Stimulated activated CD8-positive, alpha-beta memory T cell treated with anti-CD3 and anti-CD28 coated beads, Interleukin-15, amount 100 ng/mL, for 4 hours (primary cell): ENCODE measurements at regions not wholly inside any gene's neighbourhood (a gene's known extent, or its start where the extent isn't known, plus 50 kb on each side); places are given as distances from the start of the nearest gene placed in this dataset.

ENCODE experiments used
- DNase-seq, 2 donors: peaks; one replicate each; pipeline ENCODE4 v3.0.0-alpha.2; 2020; ENCODE audit warnings: low read depth in 2 of 2

- DNase-seq: no peak
These were observed 139.6 kb upstream of the GPR26 start for GRCh38 chr10:123526356-123527064.

GRCh38 chr10:123527151-123527550 is 139.0 kb upstream of the GPR26 start:
- DNase-seq: no peak

GRCh38 chr10:123529146-123529760 is 136.9 kb upstream of the GPR26 start:
- no peak for DNase-seq

- DNase-seq: no peak
These were observed 135.8 kb upstream of the GPR26 start for GRCh38 chr10:123530166-123530870.

- DNase-seq: no peak
These were observed 130.8 kb upstream of the GPR26 start for GRCh38 chr10:123535386-123535785.

GRCh38 chr10:123536176-123536845 is 129.8 kb upstream of the GPR26 start:
- DNase-seq: no peak

- DNase-seq: no peak
These were observed 128.8 kb upstream of the GPR26 start for GRCh38 chr10:123537188-123537961.

GRCh38 chr10:123538401-123539320 is 127.5 kb upstream of the GPR26 start:
- DNase-seq: no peak

GRCh38 chr10:123544986-123545385 is 121.2 kb upstream of the GPR26 start:
- DNase-seq: no peak

- DNase-seq: no peak
These were observed 117.4 kb upstream of the GPR26 start for GRCh38 chr10:123548770-123549169.

- no peak for DNase-seq
These were observed 116.2 kb upstream of the GPR26 start for GRCh38 chr10:123549761-123550454.

- DNase-seq: no peak
These were observed 115.5 kb upstream of the GPR26 start for GRCh38 chr10:123550675-123551096.

GRCh38 chr10:123551259-123551658 is 114.9 kb upstream of the GPR26 start:
- no peak for DNase-seq

- DNase-seq: no peak
These were observed 113.2 kb upstream of the GPR26 start for GRCh38 chr10:123552760-123553554.

- DNase-seq: no peak
These were observed 112.2 kb upstream of the GPR26 start for GRCh38 chr10:123553810-123554430.

- DNase-seq: no peak
These were observed 111.5 kb upstream of the GPR26 start for GRCh38 chr10:123554656-123555055.

- no peak for DNase-seq
These were observed 110.5 kb upstream of the GPR26 start for GRCh38 chr10:123555616-123556015.

- DNase-seq: no peak
These were observed 110.1 kb upstream of the GPR26 start for GRCh38 chr10:123556049-123556448.

- no peak for DNase-seq
These were observed 109.4 kb upstream of the GPR26 start for GRCh38 chr10:123556736-123557135.
